ENCODE measurements at regions not wholly inside any gene's neighbourhood (a gene's known extent, or its start where the extent isn't known, plus 50 kb on each side); places are given as distances from the start of the nearest gene placed in this dataset.

GRCh38 chr5:167230414-167230813 lies 1061.0 kb upstream of the WWC1 start:
- no peak for DNase-seq (ENCODE audit: extremely low read depth, low read depth)
- TF ChIP-seq CTCF (IDR thresholded peaks at IDR 0.05; ENCODE audit: low read depth, low read length, missing control alignments) = no peak

GRCh38 chr5:167232675-167233311 lies 1058.7 kb upstream of the WWC1 start:
- TF ChIP-seq CTCF (IDR thresholded peaks at IDR 0.05; ENCODE audit: low read depth, low read length, missing control alignments) = no peak
- no peak for DNase-seq (ENCODE audit: extremely low read depth, low read depth)
- H3K4me3 ChIP-seq (replicated peaks; ENCODE audit: low read depth, low read length) = no peak overlapping the region

More at GRCh38 chr5:167230414-167230813, 1061.0 kb upstream of the WWC1 start:
- H3K4me3 ChIP-seq (replicated peaks; ENCODE audit: low read depth, low read length) = no peak overlapping the region

GRCh38 chr5:167233507-167234220 lies 1057.8 kb upstream of the WWC1 start:
- no peak overlapping the region for H3K4me3 ChIP-seq (replicated peaks; ENCODE audit: low read depth, low read length)
- no peak for DNase-seq (ENCODE audit: extremely low read depth, low read depth)
- TF ChIP-seq CTCF (IDR thresholded peaks at IDR 0.05; ENCODE audit: low read depth, low read length, missing control alignments) = no peak

GRCh38 chr5:167241436-167242067 lies 1049.9 kb upstream of the WWC1 start:
- no peak overlapping the region for H3K4me3 ChIP-seq (replicated peaks; ENCODE audit: low read depth, low read length)
- DNase-seq (ENCODE audit: extremely low read depth, low read depth) = no peak
- TF ChIP-seq CTCF (IDR thresholded peaks at IDR 0.05; ENCODE audit: low read depth, low read length, missing control alignments) = no peak

GRCh38 chr5:167242701-167243100 lies 1048.7 kb upstream of the WWC1 start:
- DNase-seq (ENCODE audit: extremely low read depth, low read depth) = no peak
- TF ChIP-seq CTCF (IDR thresholded peaks at IDR 0.05; ENCODE audit: low read depth, low read length, missing control alignments) = no peak
- H3K4me3 ChIP-seq (replicated peaks; ENCODE audit: low read depth, low read length) = no peak overlapping the region

GRCh38 chr5:167243463-167243862 lies 1048.0 kb upstream of the WWC1 start:
- TF ChIP-seq CTCF (IDR thresholded peaks at IDR 0.05; ENCODE audit: low read depth, low read length, missing control alignments) = no peak
- H3K4me3 ChIP-seq (replicated peaks; ENCODE audit: low read depth, low read length) = no peak overlapping the region
- no peak for DNase-seq (ENCODE audit: extremely low read depth, low read depth)
